ENCODE measurements at regions not wholly inside any gene's neighbourhood (a gene's known extent, or its start where the extent isn't known, plus 50 kb on each side); places are given as distances from the start of the nearest gene placed in this dataset.

DNA sequence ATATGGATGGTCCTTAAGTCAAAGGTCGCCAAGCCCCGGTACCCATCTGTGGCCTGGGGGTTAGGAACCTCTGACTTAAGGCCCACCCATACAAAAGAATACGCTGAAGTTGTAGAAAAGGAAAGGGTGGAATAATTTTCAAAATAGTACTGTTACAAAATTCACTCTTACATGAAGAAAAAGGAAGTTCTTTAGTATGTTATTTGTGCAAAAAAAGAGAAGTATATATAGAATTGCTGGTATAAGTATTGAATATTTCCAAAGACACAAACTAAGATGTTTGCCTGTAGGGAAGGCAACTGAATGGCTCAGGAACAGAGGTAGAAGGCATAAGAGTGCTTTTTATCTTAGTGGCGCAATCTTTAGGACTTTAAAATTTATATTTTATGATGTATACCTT is 78.7 kb downstream of the PRLHR start:
- TF ChIP-seq YY1 (IDR thresholded peaks at IDR 0.05; ENCODE audit: low read depth), result no peak
- no peak for TF ChIP-seq EP300 (IDR thresholded peaks at IDR 0.05; ENCODE audit: borderline replicate concordance)
- no peak for TF ChIP-seq FOXM1 (IDR thresholded peaks at IDR 0.05; ENCODE audit: borderline replicate concordance, low read depth)
- TF ChIP-seq EGR1 (IDR thresholded peaks at IDR 0.05), result no peak
- TF ChIP-seq CEBPB (IDR thresholded peaks at IDR 0.05), result no peak

GRCh38 chr10:118513174-118513573 is 82.3 kb downstream of the PRLHR start:
- TF ChIP-seq CREB1 (IDR thresholded peaks at IDR 0.05; ENCODE audit: low read depth) (no peak), EP300 (IDR thresholded peaks at IDR 0.05; ENCODE audit: borderline replicate concordance) (no peak), REST (IDR thresholded peaks at IDR 0.05; ENCODE audit: low read depth) (no peak), TAF1 (IDR thresholded peaks at IDR 0.05; ENCODE audit: low read depth) (no peak), NFIC (IDR thresholded peaks at IDR 0.05) (no peak), EGR1 (IDR thresholded peaks at IDR 0.05) (no peak), ZBTB7A (IDR thresholded peaks at IDR 0.05; ENCODE audit: low read depth) (no peak)
- TF ChIP-seq, protein P1, sequence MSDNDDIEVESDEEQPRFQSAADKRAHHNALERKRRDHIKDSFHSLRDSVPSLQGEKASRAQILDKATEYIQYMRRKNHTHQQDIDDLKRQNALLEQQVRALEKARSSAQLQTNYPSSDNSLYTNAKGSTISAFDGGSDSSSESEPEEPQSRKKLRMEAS (IDR thresholded peaks at IDR 0.05), result no peak

- TF ChIP-seq EGR1 (IDR thresholded peaks at IDR 0.05) (no peak), YY1 (IDR thresholded peaks at IDR 0.05; ENCODE audit: low read depth) (no peak), RAD21 (IDR thresholded peaks at IDR 0.05; ENCODE audit: low read depth) (no peak), TAF1 (IDR thresholded peaks at IDR 0.05; ENCODE audit: low read depth) (no peak), CREB1 (IDR thresholded peaks at IDR 0.05; ENCODE audit: low read depth) (no peak), TCF12 (IDR thresholded peaks at IDR 0.05; ENCODE audit: low read depth) (no peak), NFIC (IDR thresholded peaks at IDR 0.05) (no peak), USF1 (IDR thresholded peaks at IDR 0.05) (no peak), REST (IDR thresholded peaks at IDR 0.05; ENCODE audit: low read depth) (no peak)
These were observed 83.7 kb downstream of the PRLHR start for GRCh38 chr10:118511711-118512110.

DNA sequence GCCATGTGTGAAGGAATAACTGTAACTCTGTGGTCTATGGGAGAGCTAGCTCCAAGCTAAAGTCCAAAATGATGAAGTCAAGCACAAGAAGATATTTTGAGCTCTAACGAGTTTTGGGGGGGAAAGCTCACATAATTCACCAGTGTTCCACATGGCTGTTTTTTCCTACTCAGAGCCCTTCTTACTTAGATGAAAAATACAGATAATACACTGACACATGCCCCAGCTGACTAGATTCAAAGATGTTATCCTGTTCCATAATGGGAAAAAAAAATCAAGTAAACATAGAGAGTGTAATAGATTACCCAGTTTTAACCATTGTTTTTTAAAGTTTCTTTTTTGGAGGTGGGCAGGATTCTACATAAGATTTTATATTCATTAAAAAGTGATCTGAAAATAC is 86.6 kb downstream of the PRLHR start:
- no peak for TF ChIP-seq REST (IDR thresholded peaks at IDR 0.05; ENCODE audit: low read depth)
- TF ChIP-seq EGR1 (IDR thresholded peaks at IDR 0.05), result no peak
- no peak for TF ChIP-seq TCF12 (IDR thresholded peaks at IDR 0.05; ENCODE audit: low read depth)
- TF ChIP-seq, protein P1 (IDR thresholded peaks at IDR 0.05), result no peak
- no peak for TF ChIP-seq NFIC (IDR thresholded peaks at IDR 0.05)
- TF ChIP-seq YY1 (IDR thresholded peaks at IDR 0.05; ENCODE audit: low read depth), result no peak
- TF ChIP-seq ZBTB7A (IDR thresholded peaks at IDR 0.05; ENCODE audit: low read depth), result no peak
- no peak for TF ChIP-seq CEBPB (IDR thresholded peaks at IDR 0.05)

GRCh38 chr10:118508355-118508754 is 87.1 kb downstream of the PRLHR start:
- TF ChIP-seq, protein P1 (IDR thresholded peaks at IDR 0.05), result peak; percentile 63
- TF ChIP-seq FOXM1 (IDR thresholded peaks at IDR 0.05; ENCODE audit: borderline replicate concordance, low read depth), result no peak
